ENCODE measurements at regions not wholly inside any gene's neighbourhood (a gene's known extent, or its start where the extent isn't known, plus 50 kb on each side); places are given as distances from the start of the nearest gene placed in this dataset.

- DNase-seq (ENCODE audit: low read depth), result no peak
Measured at GRCh38 chr6:169963581-169964297, 212.3 kb downstream of the ERMARD start.

GRCh38 chr6:169962604-169963469 is 211.4 kb downstream of the ERMARD start:
- DNase-seq (ENCODE audit: low read depth), result no peak

GRCh38 chr6:169961772-169962561 is 210.5 kb downstream of the ERMARD start:
- no peak for DNase-seq (ENCODE audit: low read depth)

GRCh38 chr6:169960886-169961611 is 209.6 kb downstream of the ERMARD start:
- no peak for DNase-seq (ENCODE audit: low read depth)

GRCh38 chr6:169960521-169960885 is 209.1 kb downstream of the ERMARD start:
- DNase-seq (ENCODE audit: low read depth), result no peak

GRCh38 chr6:169960003-169960344 is 208.6 kb downstream of the ERMARD start:
- DNase-seq (ENCODE audit: low read depth), result no peak

GRCh38 chr6:169959136-169960002 is 207.9 kb downstream of the ERMARD start:
- no peak for DNase-seq (ENCODE audit: low read depth)

- DNase-seq (ENCODE audit: low read depth), result no peak
Measured at GRCh38 chr6:169958510-169958909, 207.1 kb downstream of the ERMARD start.

- no peak for DNase-seq (ENCODE audit: low read depth)
Measured at GRCh38 chr6:169957351-169957963, 206.0 kb downstream of the ERMARD start.

GRCh38 chr6:169956580-169956979 is 205.2 kb downstream of the ERMARD start:
- no peak for DNase-seq (ENCODE audit: low read depth)

- no peak for DNase-seq (ENCODE audit: low read depth)
Measured at GRCh38 chr6:169955731-169956437, 204.5 kb downstream of the ERMARD start.

- no peak for DNase-seq (ENCODE audit: low read depth)
Measured at GRCh38 chr6:169954977-169955376, 203.6 kb downstream of the ERMARD start.

GRCh38 chr6:169953686-169954085 is 202.3 kb downstream of the ERMARD start:
- DNase-seq (ENCODE audit: low read depth), result no peak

GRCh38 chr6:169950558-169950957 is 199.1 kb downstream of the ERMARD start:
- DNase-seq (ENCODE audit: low read depth), result no peak

GRCh38 chr6:169949511-169950097 is 198.2 kb downstream of the ERMARD start:
- DNase-seq (ENCODE audit: low read depth), result no peak

- DNase-seq (ENCODE audit: low read depth), result no peak
Measured at GRCh38 chr6:169946971-169947370, 195.5 kb downstream of the ERMARD start.

- no peak for DNase-seq (ENCODE audit: low read depth)
Measured at GRCh38 chr6:169945117-169945516, 193.7 kb downstream of the ERMARD start.

GRCh38 chr6:169944415-169944814 is 193.0 kb downstream of the ERMARD start:
- no peak for DNase-seq (ENCODE audit: low read depth)

- DNase-seq (ENCODE audit: low read depth), result no peak
Measured at GRCh38 chr6:169944061-169944337, 192.6 kb downstream of the ERMARD start.

All from GM04503 (cell line).